DMS153 treated with DMSO at 0.1 percent for 48 hours (cell line): ENCODE measurements at regions not wholly inside any gene's neighbourhood (a gene's known extent, or its start where the extent isn't known, plus 50 kb on each side); places are given as distances from the start of the nearest gene placed in this dataset.
A peak's percentile ranks its signal among the peaks of the same experiment; 100 is the strongest.

Experiments
- DNase-seq: peaks from one replicate; lab custom pipeline; 2025; ENCODE audit not compliant: unreplicated experiment; lab: John Stamatoyannopoulos, UW

DNA sequence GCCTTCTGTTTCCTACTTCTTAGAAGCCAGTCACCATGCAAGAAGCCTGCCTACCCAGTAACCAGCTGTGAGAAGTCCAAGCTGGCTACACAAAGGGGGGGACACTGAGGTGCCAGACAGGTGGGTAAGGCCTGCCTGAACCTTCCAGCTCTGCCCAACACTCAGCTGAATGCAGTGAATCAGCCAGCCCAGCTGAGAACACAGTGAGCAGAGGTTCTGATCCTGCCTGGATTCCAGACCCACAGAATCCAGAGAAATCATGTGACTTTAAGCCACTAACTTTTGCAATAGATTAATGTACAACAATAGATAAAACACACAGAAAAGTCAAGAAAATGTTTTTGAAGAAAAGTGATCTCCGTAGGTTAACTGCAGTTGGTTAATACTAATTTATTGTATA is 151.7 kb downstream of the EFNB2 start:
- no peak for DNase-seq

DNA sequence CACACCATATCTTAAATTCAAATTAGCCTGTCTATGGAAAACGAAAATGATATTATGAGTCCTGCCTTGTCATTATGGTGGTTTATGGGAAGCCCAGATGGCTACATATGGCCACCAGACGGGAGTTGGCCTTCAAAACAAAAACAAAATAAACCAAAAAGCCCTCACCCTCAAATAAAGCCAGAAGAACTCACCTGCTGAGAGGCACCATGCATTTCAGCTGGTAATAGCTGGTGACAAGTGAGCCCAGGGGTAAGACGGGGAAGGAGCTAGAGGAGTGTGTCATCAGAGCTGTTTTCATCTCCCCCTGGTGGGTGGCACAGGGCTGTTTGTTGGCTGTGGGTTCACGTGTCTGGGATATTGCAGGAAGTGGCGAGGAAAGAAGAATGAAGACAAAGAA is 152.9 kb downstream of the EFNB2 start:
- DNase-seq = no peak

DNA sequence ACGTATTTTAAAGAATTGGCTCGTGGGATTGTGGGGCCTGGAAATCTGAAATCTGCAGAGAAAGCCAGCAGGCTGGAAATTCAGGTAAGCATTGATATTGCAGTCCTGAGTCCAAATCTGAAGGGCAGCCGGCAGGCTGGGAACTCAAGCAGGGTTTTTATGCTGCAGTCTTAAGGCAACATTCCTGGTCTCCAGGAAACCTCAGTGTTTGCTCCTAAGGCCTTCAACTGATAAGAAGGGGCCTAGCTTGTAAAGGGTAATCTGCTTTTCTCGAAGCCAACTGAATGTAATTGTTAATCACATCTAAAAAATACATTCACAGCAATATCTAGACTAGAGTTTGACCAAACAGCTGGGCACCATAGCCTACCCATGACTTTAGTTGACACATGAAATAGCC is 154.4 kb downstream of the EFNB2 start:
- no peak for DNase-seq

DNA sequence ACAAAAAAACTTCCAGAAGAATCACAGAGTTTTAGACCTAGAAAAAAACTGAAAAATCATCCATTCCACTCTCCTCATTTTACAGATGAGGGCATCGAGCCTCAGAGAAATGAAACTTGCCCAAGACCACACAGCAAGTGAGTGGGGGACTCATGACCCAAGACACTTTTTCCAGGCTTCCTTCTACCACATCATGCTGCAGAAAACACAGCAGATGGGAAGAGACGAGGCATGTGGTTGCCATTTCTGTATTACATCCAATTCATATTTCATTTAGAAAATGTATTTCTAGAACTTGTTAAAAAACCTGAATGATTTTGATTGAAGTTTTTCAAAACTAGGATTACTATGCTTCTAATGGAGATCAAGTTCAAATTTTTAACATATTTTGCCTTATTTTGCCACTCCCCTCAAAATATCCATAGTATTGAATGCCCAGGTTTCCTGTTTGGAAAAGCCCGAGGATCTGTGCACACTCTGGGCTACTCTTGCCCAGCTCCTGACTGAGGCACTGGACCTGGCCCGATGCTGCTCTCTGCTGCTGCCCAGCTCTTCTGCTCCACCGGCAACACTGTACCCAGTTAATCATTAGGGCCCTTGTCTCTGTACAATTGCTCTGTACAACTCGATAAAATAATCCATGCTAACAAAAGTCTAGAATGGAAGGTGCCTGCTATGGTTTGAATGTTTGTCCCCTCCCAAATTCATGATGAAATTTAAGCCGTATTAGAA is 157.4 kb downstream of the EFNB2 start:
- DNase-seq = no peak

DNA sequence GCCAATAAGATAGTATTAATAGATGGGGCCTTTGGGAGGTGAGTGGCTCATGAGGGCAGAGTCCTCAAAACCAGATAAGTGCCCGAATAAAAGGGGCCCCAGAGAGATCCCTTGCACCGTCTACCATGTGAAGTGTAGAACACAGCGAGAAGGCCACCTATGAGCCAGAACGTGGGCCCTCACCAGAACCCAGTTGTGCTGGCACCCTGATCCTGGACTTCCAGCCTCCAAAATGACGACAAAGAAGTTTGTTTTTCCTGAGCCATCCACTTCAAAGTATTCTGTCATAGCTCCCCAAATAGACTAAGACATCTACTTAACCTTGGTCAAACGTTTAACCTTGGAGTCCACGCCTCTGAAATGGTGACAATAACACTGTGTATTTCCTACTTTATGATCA is 158.1 kb downstream of the EFNB2 start:
- no peak for DNase-seq

- DNase-seq = peak; percentile 13
These were observed 158.9 kb downstream of the EFNB2 start for GRCh38 chr13:106376401-106377112.

- DNase-seq = no peak
These were observed 160.4 kb downstream of the EFNB2 start for GRCh38 chr13:106375085-106375484.

GRCh38 chr13:106374631-106375030 is 160.8 kb downstream of the EFNB2 start:
- no peak for DNase-seq

DNA sequence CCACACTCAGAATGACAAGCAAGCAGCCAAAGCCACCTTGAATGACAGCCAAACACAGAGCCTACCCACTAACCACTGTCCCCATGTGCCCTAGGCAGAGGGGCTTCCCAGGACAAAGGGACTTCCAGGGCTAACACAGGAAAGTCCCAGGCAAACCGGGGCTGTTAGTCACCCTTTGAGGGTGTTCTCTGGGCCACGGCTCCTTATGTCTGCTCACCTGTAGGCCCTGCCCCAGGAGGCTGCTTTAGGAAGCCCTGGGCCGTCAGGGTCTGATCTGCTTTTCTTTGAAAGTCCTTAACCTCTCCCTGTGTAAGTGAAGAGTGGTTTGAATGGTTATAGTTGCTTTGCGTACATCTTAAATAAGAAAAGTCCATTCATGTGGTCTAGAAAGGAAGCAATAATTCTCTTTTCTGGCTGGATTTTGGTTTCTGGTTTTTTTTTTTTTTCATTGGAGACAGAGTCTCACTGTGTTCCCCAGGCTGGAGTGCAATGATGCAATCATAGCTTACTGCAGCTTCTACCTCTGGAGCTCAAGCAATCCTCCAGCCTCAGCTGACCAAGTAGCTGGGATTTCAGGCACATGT is 161.4 kb downstream of the EFNB2 start:
- no peak for DNase-seq

DNA sequence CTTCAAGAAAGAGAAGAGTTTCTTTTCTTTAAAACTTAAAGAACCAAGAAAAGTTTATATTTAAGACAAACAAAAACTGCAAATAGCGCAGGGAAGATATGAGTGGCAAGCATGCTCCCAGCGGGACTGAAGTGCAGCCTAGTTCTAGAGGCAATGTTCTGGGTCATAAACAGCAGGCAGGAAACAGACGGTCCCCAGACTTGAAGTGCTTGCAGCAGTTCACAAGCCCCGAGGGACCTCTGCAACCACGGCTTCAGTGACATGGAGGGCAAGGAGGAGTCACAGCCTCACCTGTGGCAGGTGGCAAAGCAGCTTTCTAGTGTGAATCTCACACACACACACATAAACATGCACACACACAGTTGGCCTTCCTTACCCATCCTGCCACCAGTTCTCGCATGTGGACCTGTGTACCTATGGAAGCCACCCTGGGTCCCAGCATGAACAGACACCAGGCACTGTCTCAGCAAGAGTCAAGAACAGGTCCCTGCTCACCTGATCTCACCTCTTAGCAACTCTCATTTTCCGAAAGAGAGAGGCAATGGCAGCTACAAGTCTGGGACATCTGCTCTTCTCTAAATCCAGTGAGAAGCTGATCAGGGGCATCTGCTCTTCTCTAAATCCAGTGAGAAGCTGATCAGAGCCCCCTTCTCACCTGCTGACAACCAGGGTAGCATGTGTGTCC is 162.0 kb downstream of the EFNB2 start:
- peak; percentile 94 for DNase-seq

DNA sequence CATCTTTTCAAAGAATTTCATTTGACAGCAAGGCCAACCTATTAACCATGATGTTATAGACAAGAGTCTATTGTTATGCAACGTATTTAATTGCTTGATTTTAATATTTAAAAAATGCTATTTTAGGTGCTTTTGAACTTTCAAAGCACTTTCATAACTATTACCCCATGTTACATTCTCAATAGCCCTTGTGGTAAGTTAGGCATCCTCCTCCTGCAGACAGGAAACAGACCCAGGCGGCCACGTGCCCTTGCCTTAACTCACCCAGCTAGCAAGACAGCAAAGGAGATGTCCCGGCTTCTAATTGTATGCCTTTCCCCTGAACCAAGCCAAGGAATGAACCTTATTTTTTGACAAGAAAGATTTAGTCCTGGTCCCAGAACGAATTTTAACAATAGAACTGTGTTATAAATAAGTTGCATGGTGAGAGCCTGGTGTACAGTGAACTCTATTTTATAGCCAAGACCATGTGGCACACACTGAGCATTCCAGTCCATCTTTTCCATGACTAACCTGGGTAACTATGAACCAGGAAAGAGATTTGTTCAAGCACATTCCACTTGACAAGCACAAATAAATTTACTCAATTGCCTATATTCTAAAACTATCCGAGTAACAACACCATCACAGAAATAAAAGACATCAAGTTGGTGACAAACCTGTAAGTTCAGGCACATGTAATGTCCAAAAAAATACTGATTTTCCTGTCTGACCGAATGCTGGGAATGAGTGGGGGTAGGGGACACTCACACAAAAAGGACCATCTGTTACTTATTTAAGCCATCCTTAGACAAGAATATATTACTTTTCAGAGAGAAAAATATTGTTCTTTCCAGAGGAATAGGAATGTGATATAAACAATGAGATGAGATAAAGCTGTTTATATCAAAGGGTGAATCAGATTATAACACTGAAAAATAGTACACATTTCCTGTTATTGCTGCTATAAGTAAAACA is 163.0 kb downstream of the EFNB2 start:
- no peak for DNase-seq

- DNase-seq = no peak
These were observed 164.4 kb downstream of the EFNB2 start for GRCh38 chr13:106371024-106371423.

DNA sequence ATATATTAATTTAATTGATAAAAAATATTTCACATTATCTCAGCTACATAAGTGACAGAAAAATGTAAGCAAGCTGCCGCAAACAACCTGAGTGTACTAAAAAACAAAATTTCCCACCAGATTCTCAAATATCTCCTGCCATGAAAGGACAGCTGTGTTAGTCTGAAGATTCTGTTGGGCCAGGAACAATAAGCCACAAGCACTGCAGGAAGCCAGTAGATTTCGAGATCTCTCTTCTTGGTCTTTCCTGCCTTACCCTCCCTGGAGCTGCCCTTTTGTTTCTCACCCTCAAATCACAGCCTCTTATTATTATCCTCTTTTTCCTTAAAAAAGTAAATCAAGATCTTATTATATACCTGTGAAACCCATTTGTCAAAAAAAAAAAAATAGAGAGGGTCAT is 165.6 kb downstream of the EFNB2 start:
- no peak for DNase-seq

DNA sequence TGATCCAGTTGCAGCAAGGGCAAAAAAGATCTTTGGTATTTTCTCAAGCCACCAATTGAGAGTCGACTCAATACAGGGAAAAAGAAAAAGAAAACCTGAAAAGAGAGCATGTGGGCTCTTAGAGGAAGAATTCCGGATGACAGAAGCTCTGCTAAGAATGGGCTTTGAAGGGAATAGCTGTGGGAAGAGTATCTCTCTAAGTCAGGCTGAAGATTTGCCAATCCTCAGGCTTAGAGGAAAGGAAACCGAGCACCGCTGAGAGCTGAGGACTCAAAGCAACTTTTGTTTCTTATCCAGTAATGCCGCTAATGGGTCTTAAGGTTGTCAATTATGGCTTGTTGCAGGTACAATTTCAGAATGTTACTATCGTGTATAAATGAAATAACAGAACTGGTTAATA is 166.4 kb downstream of the EFNB2 start:
- DNase-seq = no peak

GRCh38 chr13:106367361-106367971 is 168.0 kb downstream of the EFNB2 start:
- DNase-seq = no peak

- DNase-seq = no peak
These were observed 172.8 kb downstream of the EFNB2 start for GRCh38 chr13:106362707-106363106.

DNA sequence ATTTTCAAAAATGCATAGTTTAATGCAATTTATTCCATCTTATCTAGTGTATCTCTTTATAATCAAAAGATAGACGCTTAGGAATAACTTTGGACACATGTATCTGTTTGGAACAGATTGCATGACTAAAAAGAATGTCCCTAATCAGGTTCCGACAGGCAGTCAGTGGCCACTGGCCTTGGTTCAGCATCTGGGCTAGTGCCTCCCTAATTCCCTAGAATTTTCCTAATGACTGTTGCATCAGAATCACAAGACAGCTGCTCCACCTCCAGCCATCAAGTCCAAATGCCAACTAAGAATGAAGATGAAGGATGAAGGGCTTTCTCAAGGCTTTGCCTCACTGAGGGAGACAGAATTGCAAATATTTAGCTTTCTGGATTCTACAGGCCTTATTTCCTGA is 173.8 kb downstream of the EFNB2 start:
- DNase-seq = no peak

GRCh38 chr13:106357198-106357597 is 178.3 kb downstream of the EFNB2 start:
- DNase-seq = no peak

DNA sequence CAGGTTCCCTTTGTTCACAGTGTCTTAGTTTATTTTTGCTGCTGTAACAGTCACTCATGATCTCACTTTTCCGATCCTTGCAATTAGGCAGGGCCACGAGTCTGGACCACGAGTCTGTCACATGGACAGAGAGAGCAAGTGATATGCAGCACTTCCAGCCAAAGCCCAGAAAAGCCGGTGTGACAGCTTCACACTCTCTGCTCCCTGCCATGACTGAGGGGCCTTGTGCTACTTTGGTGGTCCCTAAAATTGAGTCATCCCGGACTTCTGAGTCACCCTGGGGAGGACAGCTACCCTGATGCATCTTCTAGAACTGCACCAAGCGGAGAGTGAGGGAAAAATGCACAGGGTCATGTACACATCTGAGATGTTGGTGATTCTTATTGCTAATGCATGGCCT is 179.6 kb downstream of the EFNB2 start:
- DNase-seq = no peak

DNA sequence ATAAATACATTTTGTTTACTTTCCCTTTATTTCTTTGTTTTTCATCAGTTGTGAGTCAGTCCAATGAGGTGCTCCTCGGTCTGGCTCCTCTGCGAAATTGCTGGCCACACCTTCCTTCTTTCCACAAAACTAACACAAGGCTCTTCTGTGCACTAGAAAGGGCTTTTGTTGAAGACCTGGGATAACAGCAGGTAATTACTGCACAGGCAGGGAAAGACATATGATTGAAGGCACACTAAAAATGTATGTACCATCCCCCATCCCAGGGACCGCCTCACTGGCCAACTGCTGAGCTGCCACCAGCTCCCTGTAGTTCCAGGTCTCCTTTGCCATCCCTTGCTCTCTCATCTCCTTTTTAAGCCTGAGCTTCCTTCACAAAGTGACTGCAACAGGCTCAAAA is 180.5 kb downstream of the EFNB2 start:
- DNase-seq = peak; percentile 21
